B cell (primary cell): ENCODE measurements at regions not wholly inside any gene's neighbourhood (a gene's known extent, or its start where the extent isn't known, plus 50 kb on each side); places are given as distances from the start of the nearest gene placed in this dataset.
"Not testable (repeated sequence)": the region's sequence is repeated elsewhere in the genome, so short reads cannot be mapped to it uniquely, and the experiment has no call there.

Experiments used
- CTCF ChIP-seq: fragments of 200-600 bp; IDR thresholded peaks from one replicate; pipeline ENCODE4 v1.8.0; 2022; ENCODE audit warnings: antibody characterized with exemption, mild to moderate bottlenecking
- EZH2 ChIP-seq: IDR thresholded peaks from 2 replicates; pipeline ENCODE4 v1.6.1; 2012; ENCODE audit warnings: borderline replicate concordance, low read depth, mild to moderate bottlenecking, moderate library complexity, low read length; ENCODE audit not compliant: insufficient read depth, poor library complexity, severe bottlenecking

GRCh38 chr6:81344026-81344425 is 408.5 kb downstream of the TENT5A start:
- TF ChIP-seq CTCF, EZH2: not testable (repeated sequence)
